ENCODE measurements at regions not wholly inside any gene's neighbourhood (a gene's known extent, or its start where the extent isn't known, plus 50 kb on each side); places are given as distances from the start of the nearest gene placed in this dataset.

GRCh38 chr5:89458332-89458656, 575.3 kb upstream of the MEF2C start:
- no peak for TF ChIP-seq CTCF (conservative IDR thresholded peaks at IDR 0.05; ENCODE audit: low read length)
- no peak for TF ChIP-seq EZH2phosphoT487 (IDR thresholded peaks at IDR 0.05; ENCODE audit: borderline replicate concordance, low read depth, low read length)

Measured in OCI-LY7 (cell line).